ENCODE measurements at regions not wholly inside any gene's neighbourhood (a gene's known extent, or its start where the extent isn't known, plus 50 kb on each side); places are given as distances from the start of the nearest gene placed in this dataset.

DNA sequence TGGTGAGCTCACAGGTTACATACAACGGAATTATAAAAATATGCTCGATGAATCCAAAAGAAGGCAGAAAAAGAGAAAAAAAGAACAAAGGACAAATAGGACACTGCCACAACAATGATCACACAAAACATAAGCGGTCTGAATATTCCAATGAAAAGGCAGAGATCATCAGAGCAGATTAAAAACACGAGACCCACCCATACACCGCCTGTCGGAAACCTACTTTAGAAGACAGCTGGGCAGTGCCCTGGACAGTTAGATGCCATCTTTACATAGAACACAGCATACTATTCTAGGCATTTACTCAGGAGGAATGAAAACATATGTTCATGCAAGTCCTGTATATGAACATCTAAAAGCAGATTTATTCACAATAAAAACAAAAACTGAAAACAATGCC lies 204.1 kb downstream of the TTLL2 start:
- Histone ChIP-seq H3K79me2 (ENCODE audit: insufficient read depth, low read length) (no peaks in the 10 kb centered on the region), H3K4me3 (replicated peaks in 1 of 3; ENCODE audit: low read depth in 2 of 3, low read length in 3 of 3) (no peak overlapping the region), H4K20me1 (ENCODE audit: insufficient read depth, low read length) (no peaks in the 10 kb centered on the region), H3K9me3 (replicated peaks in 1 of 2; ENCODE audit: control insufficient read depth in 1 of 2, insufficient read depth in 1 of 2, low read length in 2 of 2) (no peaks in the 10 kb centered on the region), H3K9ac (ENCODE audit: insufficient read depth, low read length, poor library complexity, severe bottlenecking) (no peak overlapping the region), H3K27me3 (ENCODE audit: control insufficient read depth in 2 of 2, insufficient read depth in 2 of 2, low read length in 2 of 2) (no peaks in the 10 kb centered on the region), H2AFZ (ENCODE audit: insufficient read depth, low read depth, low read length, poor library complexity, severe bottlenecking) (no peak overlapping the region), H3K36me3 (replicated peaks in 1 of 2; ENCODE audit: control insufficient read depth in 1 of 2, insufficient read depth in 2 of 2, low read length in 2 of 2) (no peaks in the 10 kb centered on the region), H3K27ac (ENCODE audit: low read depth in 1 of 2, low read length in 2 of 2) (no peak overlapping the region), H3K4me2 (replicated peaks; ENCODE audit: extremely low read depth, low read length, poor library complexity, severe bottlenecking) (no peak overlapping the region), H3K4me1 (ENCODE audit: control insufficient read depth in 1 of 2, insufficient read depth in 2 of 2, low read length in 2 of 2) (no peaks in the 10 kb centered on the region)
- DNase-seq: no peak
- H3K27ac Mint-ChIP-seq: no peak overlapping the region
- intact Hi-C loops (cut with micrococcal nuclease): no loop called here
- no peaks in the 10 kb centered on the region for H3K36me3 Mint-ChIP-seq
- H3K4me3 Mint-ChIP-seq: no peak overlapping the region
- TF ChIP-seq, protein P1, sequence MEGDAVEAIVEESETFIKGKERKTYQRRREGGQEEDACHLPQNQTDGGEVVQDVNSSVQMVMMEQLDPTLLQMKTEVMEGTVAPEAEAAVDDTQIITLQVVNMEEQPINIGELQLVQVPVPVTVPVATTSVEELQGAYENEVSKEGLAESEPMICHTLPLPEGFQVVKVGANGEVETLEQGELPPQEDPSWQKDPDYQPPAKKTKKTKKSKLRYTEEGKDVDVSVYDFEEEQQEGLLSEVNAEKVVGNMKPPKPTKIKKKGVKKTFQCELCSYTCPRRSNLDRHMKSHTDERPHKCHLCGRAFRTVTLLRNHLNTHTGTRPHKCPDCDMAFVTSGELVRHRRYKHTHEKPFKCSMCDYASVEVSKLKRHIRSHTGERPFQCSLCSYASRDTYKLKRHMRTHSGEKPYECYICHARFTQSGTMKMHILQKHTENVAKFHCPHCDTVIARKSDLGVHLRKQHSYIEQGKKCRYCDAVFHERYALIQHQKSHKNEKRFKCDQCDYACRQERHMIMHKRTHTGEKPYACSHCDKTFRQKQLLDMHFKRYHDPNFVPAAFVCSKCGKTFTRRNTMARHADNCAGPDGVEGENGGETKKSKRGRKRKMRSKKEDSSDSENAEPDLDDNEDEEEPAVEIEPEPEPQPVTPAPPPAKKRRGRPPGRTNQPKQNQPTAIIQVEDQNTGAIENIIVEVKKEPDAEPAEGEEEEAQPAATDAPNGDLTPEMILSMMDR (IDR thresholded peaks at IDR 0.05): no peak
- 89% methylated on average over 3 of the region's 6 CpGs for WGBS (ENCODE audit: insufficient coverage)
- H3K27me3 Mint-ChIP-seq (ENCODE audit: low read depth in 3 of 3): peaks cover 0 to 7% (median 6%) of the 10 kb centered on the region in 3 donors
- peaks cover 0 to 8% (median 2%) of the 10 kb centered on the region in 7 donors for H3K9me3 Mint-ChIP-seq
- H3K4me1 Mint-ChIP-seq: no peaks in the 10 kb centered on the region

DNA sequence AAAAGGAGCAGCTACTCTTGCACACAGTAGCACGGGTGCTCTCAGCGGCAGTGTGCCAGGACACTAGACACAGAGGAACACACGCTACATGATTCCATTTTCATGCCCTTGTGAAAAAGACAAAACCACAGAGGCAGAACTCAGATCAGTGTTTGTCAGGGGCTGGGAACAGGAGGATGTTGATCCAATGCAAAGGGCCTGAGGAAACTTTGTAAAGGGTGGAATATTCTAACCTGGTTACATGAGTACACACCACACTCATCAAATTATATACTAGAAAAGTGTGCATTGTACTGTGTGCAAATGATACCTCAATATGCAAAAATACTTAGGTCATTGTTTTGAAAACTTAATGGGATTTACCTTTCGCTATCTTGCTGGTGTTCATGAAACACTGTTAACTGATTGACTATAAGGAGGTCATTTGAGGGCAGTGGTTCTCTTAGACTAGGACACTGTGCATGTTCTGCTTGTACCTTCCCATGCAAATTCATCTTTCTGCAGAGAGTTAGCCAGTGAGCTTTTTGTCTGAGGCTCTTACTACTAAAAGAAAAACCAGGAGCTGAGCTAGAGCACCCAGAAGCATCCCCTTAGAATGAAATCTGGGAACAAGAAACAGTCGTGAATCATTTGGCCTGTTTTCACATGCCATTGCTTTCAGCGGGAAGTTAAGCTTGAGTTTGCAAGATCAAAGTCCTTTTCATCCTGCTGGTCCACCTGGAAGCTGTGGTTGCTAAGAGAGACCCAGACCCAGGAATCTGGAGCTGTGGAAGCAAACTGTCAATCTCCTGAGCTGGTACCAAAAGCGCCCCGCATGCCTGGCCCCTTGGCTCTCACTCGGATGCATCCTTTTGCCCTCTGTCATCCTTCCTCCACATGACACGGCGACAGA lies 204.8 kb downstream of the TTLL2 start:
- Histone ChIP-seq H3K4me1 (ENCODE audit: control insufficient read depth in 1 of 2, insufficient read depth in 2 of 2, low read length in 2 of 2) (no peaks in the 10 kb centered on the region), H3K36me3 (replicated peaks in 1 of 2; ENCODE audit: control insufficient read depth in 1 of 2, insufficient read depth in 2 of 2, low read length in 2 of 2) (no peaks in the 10 kb centered on the region), H3K4me3 (replicated peaks in 1 of 3; ENCODE audit: low read depth in 2 of 3, low read length in 3 of 3) (no peak overlapping the region), H3K27me3 (ENCODE audit: control insufficient read depth in 2 of 2, insufficient read depth in 2 of 2, low read length in 2 of 2) (no peaks in the 10 kb centered on the region), H2AFZ (ENCODE audit: insufficient read depth, low read depth, low read length, poor library complexity, severe bottlenecking) (no peak overlapping the region), H3K79me2 (ENCODE audit: insufficient read depth, low read length) (no peaks in the 10 kb centered on the region), H3K27ac (ENCODE audit: low read depth in 1 of 2, low read length in 2 of 2) (no peak overlapping the region), H3K9me3 (replicated peaks in 1 of 2; ENCODE audit: control insufficient read depth in 1 of 2, insufficient read depth in 1 of 2, low read length in 2 of 2) (no peaks in the 10 kb centered on the region), H3K4me2 (replicated peaks; ENCODE audit: extremely low read depth, low read length, poor library complexity, severe bottlenecking) (no peak overlapping the region), H4K20me1 (ENCODE audit: insufficient read depth, low read length) (no peaks in the 10 kb centered on the region), H3K9ac (ENCODE audit: insufficient read depth, low read length, poor library complexity, severe bottlenecking) (no peak overlapping the region)
- Mint-ChIP-seq H3K4me1 (no peaks in the 10 kb centered on the region), H3K4me3 (no peak overlapping the region), H3K36me3 (no peaks in the 10 kb centered on the region), H3K27me3 (ENCODE audit: low read depth in 3 of 3) (peaks cover 0 to 8% (median 7%) of the 10 kb centered on the region in 3 donors), H3K27ac (no peak overlapping the region), H3K9me3 (peaks cover 0 to 10% (median 2%) of the 10 kb centered on the region in 7 donors)
- TF ChIP-seq, protein P1 (IDR thresholded peaks at IDR 0.05): no peak
- no peak for DNase-seq
- intact Hi-C loops (cut with micrococcal nuclease): no loop called here
- WGBS (ENCODE audit: insufficient coverage): 91% methylated on average over 7 of the region's 11 CpGs

Measured in CD14-positive monocyte (primary cell).